ENCODE measurements at regions not wholly inside any gene's neighbourhood (a gene's known extent, or its start where the extent isn't known, plus 50 kb on each side); places are given as distances from the start of the nearest gene placed in this dataset.

GRCh38 chr4:147006229-147006628 lies 60.6 kb upstream of the TTC29 start:
- TF ChIP-seq CTCF (IDR thresholded peaks at IDR 0.05) (no peak), POLR2A (IDR thresholded peaks at IDR 0.05) (no peak)
